NCI-H345 treated with DMSO at 0.1 percent for 48 hours (cell line): ENCODE measurements at regions not wholly inside any gene's neighbourhood (a gene's known extent, or its start where the extent isn't known, plus 50 kb on each side); places are given as distances from the start of the nearest gene placed in this dataset.
A peak's percentile ranks its signal among the peaks of the same experiment; 100 is the strongest.
"Not testable (repeated sequence)": the region's sequence is repeated elsewhere in the genome, so short reads cannot be mapped to it uniquely, and the experiment has no call there.

Experiments
- DNase-seq: peaks from one replicate; lab custom pipeline; 2025; ENCODE audit not compliant: unreplicated experiment; lab: John Stamatoyannopoulos, UW

- no peak for DNase-seq
Observed at GRCh38 chr4:19539201-19539600, 712.5 kb upstream of the SLIT2 start.

GRCh38 chr4:19534159-19534558 lies 717.5 kb upstream of the SLIT2 start:
- no peak for DNase-seq

GRCh38 chr4:19531906-19532848 lies 719.5 kb upstream of the SLIT2 start:
- DNase-seq: no peak

GRCh38 chr4:19523964-19524363 lies 727.7 kb upstream of the SLIT2 start:
- no peak for DNase-seq

GRCh38 chr4:19522966-19523365 lies 728.7 kb upstream of the SLIT2 start:
- no peak for DNase-seq

- no peak for DNase-seq
Observed at GRCh38 chr4:19520939-19521520, 730.7 kb upstream of the SLIT2 start.

- no peak for DNase-seq
Observed at GRCh38 chr4:19514276-19515070, 737.2 kb upstream of the SLIT2 start.

- DNase-seq: no peak
Observed at GRCh38 chr4:19512086-19512485, 739.6 kb upstream of the SLIT2 start.

- DNase-seq: no peak
Observed at GRCh38 chr4:19510993-19511392, 740.7 kb upstream of the SLIT2 start.

- DNase-seq: no peak
Observed at GRCh38 chr4:19508442-19508841, 743.3 kb upstream of the SLIT2 start.

- DNase-seq: no peak
Observed at GRCh38 chr4:19497705-19498104, 754.0 kb upstream of the SLIT2 start.

- DNase-seq: no peak
Observed at GRCh38 chr4:19496756-19497155, 754.9 kb upstream of the SLIT2 start.

- no peak for DNase-seq
Observed at GRCh38 chr4:19494961-19495360, 756.7 kb upstream of the SLIT2 start.

GRCh38 chr4:19492606-19493005 lies 759.1 kb upstream of the SLIT2 start:
- DNase-seq: no peak

GRCh38 chr4:19486400-19486799 lies 765.3 kb upstream of the SLIT2 start:
- no peak for DNase-seq

- no peak for DNase-seq
Observed at GRCh38 chr4:19478791-19479190, 772.9 kb upstream of the SLIT2 start.

- no peak for DNase-seq
Observed at GRCh38 chr4:19473569-19473968, 778.1 kb upstream of the SLIT2 start.

- no peak for DNase-seq
Observed at GRCh38 chr4:19472666-19473065, 779.0 kb upstream of the SLIT2 start.

GRCh38 chr4:19470001-19470400 lies 781.7 kb upstream of the SLIT2 start:
- not testable (repeated sequence) for DNase-seq

GRCh38 chr4:19462117-19462516 lies 789.6 kb upstream of the SLIT2 start:
- DNase-seq: no peak

- peak; percentile 78 for DNase-seq
Observed at GRCh38 chr4:19455850-19456602, 795.7 kb upstream of the SLIT2 start.
